Amniotic stem cell (primary cell): ENCODE measurements at regions not wholly inside any gene's neighbourhood (a gene's known extent, or its start where the extent isn't known, plus 50 kb on each side); places are given as distances from the start of the nearest gene placed in this dataset.

Experiments
- DNase-seq: peaks from one replicate; lab custom pipeline; 2025; lab: John Stamatoyannopoulos, UW

DNA sequence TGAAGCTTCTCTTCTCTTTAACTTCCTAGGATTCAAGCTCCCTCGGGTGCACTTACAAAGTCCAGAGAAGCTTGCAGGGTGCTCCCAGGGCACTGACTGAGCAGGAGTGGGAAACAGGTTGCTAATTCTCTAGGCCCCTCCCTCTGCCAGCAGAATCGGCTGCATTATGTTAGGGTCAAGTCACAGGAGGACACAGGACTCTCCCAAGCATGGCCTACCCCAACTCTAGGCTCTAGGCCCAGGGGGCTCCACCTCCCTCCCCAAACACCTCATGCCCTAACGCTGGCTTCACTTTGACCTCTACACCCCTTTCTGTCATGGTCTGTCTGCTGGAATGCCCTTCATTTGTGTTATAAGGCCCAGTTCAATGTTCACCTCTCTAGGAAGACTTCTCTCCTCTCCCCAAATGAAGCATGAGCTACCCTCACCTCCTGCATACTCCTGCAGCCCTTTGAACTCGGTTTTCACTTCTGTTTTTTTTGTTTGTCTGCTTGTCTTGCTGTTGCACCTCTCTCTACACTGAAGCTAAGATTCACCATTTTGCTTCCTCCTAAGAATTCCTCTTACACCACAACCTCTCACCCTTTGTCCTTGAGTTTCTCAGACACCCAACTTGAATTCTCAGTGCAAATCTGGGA, 521.8 kb upstream of the ID2 start:
- no peak for DNase-seq

DNA sequence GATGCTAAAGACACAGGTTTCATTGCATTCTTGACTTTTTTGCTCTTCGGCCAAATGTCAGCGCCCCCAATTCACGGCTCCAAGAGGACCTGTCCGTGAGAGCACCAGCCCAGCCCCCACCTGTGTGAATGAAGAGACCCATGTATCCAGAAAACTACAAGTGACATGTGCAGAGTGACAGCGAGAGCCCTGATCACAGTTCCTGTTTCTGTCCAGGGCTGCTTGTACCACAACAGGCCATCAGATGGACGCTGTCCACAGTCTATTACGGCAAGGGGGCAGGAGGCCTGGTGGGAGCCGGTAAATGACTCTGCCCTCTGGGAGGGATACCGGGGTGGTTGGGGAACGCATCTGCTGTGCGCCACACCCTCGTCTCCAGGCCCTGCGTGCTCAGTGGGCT, 520.9 kb upstream of the ID2 start:
- no peak for DNase-seq

DNA sequence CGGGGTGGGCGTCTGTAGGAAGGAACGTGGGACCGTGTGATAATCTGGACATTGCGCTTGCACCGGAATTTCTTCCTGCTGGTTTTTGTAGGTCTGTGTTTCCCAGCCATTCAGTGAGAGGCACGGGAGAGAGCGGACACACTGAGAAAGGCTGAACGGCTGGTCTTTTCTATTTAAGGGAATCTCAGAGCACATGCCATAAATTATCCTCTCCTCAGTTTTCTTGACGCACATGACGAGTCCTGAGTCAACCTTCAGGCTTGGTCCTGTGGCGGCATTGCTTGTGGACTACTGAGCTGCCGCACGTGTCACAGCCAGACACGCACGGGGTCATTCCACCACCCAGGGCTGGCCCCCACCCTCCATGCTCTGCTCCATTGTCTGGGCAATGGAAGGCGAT, 519.3 kb upstream of the ID2 start:
- no peak for DNase-seq

DNA sequence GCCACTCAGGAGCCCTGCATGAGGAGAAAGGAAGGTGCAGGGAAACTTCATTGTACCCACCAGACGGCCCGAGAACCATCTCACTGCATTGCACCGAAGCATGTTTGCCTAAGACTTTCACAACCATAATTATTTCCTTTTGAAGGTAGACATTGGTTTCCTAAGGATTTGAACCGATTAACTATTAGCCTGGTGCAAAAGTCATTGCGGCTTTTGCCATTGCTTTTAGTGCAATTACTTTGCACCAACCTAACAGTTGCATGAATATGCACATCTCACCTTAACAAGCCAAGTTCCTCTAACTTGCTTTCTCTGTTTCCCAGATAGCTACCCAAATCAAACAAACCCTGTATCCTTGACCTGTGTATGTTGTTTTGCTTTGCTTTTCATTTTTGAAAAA, 516.3 kb upstream of the ID2 start:
- DNase-seq: no peak

GRCh38 chr2:8168022-8168717, 513.7 kb upstream of the ID2 start:
- no peak for DNase-seq

DNA sequence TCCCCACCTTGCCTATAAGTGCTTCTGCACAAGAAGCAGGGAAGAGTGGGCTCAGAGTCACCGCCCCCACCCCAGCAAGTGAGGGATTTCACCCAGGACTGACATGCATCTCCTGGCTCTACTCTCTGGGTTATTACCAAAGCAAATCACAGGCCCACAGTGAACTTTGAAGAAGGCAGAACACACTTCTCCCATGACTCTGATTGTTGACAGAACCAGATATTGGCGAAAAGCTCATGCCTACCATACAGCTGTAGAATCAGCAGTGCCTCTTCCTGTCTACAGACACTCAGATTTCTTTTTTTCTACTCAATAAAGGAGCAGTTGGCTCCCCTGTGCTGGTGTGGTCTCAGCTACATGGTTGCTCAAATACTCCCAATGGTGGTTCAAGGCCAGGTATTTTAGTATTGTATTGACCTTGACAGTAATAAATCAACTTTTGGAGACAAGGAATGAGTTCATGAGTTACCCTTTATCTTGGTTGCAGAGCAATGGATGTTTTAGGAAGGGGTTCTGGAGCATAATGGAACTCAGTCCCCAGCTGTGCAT, 512.9 kb upstream of the ID2 start:
- no peak for DNase-seq

DNA sequence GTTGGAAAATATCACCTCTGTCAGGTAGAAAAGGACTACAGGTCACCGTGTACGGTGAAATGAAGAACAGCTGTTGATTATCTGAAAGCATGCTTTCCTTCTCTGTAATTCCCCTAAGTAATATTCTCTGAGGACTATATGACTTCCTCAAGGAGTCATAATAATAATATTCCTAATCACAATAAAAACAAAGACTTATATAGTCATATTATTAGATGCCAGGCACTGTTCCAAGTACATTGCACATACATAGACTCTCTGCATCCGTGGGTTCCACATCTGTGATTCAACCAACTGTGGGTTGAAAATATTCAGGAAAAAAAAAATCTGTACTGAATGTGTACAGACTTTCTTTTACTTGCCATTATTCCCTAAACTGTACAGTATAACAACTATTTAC, 512.4 kb upstream of the ID2 start:
- DNase-seq: peak; percentile 90

- DNase-seq: no peak
Measured at GRCh38 chr2:8170552-8171327, 511.1 kb upstream of the ID2 start.

GRCh38 chr2:8171608-8172007, 510.2 kb upstream of the ID2 start:
- peak; percentile 9 for DNase-seq

- no peak for DNase-seq
Measured at GRCh38 chr2:8172661-8173060, 509.2 kb upstream of the ID2 start.

GRCh38 chr2:8174641-8175257, 507.1 kb upstream of the ID2 start:
- no peak for DNase-seq

GRCh38 chr2:8176887-8177286, 505.0 kb upstream of the ID2 start:
- no peak for DNase-seq

- no peak for DNase-seq
Measured at GRCh38 chr2:8177566-8177965, 504.3 kb upstream of the ID2 start.

DNA sequence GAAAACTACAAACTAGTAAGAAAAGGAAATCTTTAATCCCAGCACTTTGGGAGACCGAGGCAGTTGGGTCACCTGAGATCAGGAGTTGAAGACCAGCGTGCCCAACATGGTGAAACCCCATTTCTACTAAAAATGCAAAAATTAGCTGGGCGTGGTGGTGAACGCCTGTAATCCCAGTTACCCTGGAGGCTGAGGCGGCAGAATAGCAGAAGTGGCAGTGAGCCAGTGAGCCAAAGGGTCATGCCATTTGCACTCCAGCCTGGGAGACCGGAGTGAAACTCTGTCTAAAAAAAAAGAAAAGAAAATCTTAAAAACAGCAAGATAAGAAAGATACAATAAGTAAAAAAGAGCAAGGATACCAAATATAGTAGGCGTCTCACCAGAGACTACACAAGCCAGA, 502.9 kb upstream of the ID2 start:
- no peak for DNase-seq

GRCh38 chr2:8189316-8189715, 492.5 kb upstream of the ID2 start:
- no peak for DNase-seq

- DNase-seq: no peak
Measured at GRCh38 chr2:8190279-8190678, 491.6 kb upstream of the ID2 start.

GRCh38 chr2:8191427-8191826, 490.4 kb upstream of the ID2 start:
- no peak for DNase-seq

- DNase-seq: no peak
Measured at GRCh38 chr2:8193146-8193545, 488.7 kb upstream of the ID2 start.

DNA sequence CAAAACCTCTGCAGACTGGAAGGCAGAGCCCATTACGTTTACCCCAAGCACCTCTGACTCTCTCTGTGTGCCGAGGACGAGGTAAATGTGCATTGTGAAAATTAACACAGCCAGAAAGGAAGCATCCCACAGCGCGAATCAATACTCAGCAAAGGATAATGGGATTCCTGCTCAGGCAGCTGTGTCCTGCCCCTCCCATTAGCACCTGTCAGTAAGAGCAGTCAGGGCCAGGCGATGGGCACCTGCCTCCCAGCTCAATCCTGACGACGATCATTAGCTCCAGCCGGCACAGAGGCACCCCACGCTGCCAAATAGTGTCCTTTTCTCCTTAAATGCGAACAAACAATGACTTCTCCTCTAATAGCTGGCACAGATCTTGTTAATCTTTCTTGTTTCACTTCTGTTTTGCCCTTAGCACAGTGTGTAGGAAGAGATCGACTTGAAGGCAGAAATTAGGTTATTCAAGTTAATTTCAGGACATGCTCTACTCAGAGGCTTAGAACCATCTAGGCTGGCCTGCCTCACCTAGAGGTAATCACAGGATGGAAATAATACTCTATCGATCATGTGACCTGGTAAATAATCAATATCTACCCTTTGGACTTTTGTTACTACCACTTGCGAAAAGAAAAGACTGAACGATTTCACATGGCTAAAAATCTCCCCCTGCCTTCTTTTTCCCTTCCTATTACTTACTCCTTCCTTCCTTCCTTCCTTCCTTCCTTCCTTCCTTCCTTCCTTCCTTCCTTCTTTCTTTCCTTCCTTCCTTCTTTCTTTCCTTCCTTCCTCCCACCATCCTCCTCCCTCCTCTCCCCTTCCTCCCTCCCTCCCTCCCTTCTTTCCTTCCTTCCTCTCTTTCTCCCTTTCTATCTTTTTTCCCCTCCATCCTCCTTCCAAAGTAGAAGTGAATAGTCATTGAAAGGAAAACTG, 487.9 kb upstream of the ID2 start:
- DNase-seq: no peak

- no peak for DNase-seq
Measured at GRCh38 chr2:8195784-8196183, 486.1 kb upstream of the ID2 start.

DNA sequence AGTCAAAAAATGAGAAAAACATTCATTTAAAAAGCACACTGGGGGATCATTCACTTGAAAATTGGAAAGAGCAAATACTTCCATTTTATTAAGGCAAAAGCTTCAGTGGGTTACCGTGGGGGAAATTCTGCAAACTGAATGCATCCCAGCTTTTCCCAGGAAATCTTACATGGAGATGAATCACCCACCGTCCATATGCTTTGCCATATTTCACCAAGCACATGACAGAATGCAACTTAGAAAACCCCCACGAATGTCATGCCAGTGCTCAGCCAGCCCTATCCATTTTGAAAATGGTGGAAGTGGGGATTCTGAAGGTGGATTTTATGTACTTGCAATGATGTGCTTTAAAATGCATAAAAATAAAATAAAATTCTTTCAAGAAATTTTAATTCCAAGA, 485.5 kb upstream of the ID2 start:
- no peak for DNase-seq
